Heart left ventricle (tissue), 16 donors: ENCODE measurements at regions not wholly inside any gene's neighbourhood (a gene's known extent, or its start where the extent isn't known, plus 50 kb on each side); places are given as distances from the start of the nearest gene placed in this dataset.

Source experiments
- ATAC-seq, 4 donors: fragments of 200-7000 bp; cut with Tn5 transposase; one replicate each; pipeline ENCODE4 v1.9.1; 2020 to 2022; ENCODE audit warnings: moderate library complexity in 4 of 4, mild to moderate bottlenecking in 3 of 4, moderate number of reproducible peaks in 1 of 4
- DNase-seq, 5 donors: peaks; one replicate each; pipeline ENCODE4 v3.0.0-alpha.2; 2020
- H3K27ac ChIP-seq, 12 donors: fragments of 200-600 bp; sonication (generic) in 4 of 12; one replicate each; pipeline versions ENCODE4 v1.5.0 to v1.8.0; 2016 to 2022; ENCODE audit warnings: mild to moderate bottlenecking in 2 of 12
- H3K27me3 ChIP-seq, 9 donors: fragments of 200-600 bp; sonication (generic) in 2 of 9; one replicate each; pipeline versions ENCODE4 v1.5.1 to v1.8.0; 2016 to 2022; ENCODE audit warnings: mild to moderate bottlenecking in 3 of 9
- H3K36me3 ChIP-seq, 9 donors: fragments of 200-600 bp; sonication (generic) in 2 of 9; one replicate each; pipeline versions ENCODE4 v1.5.0 to v1.8.0; 2018 to 2022; ENCODE audit warnings: mild to moderate bottlenecking in 2 of 9
- H3K4me1 ChIP-seq, 12 donors: fragments of 200-600 bp; sonication (generic) in 4 of 12; one replicate each; pipeline versions ENCODE4 v1.5.0 to v1.8.0; 2016 to 2022; ENCODE audit warnings: mild to moderate bottlenecking in 3 of 12
- H3K4me3 ChIP-seq, 12 donors: fragments of 200-600 bp; sonication (generic) in 4 of 12; one replicate each; pipeline versions ENCODE4 v1.5.0 to v1.8.0; 2017 to 2022; ENCODE audit warnings: mild to moderate bottlenecking in 9 of 12, moderate library complexity in 4 of 12
- H3K9me3 ChIP-seq, 12 donors: fragments of 200-600 bp; sonication (generic) in 4 of 12; one replicate each; pipeline versions ENCODE4 v1.5.0 to v1.8.0; 2016 to 2022; ENCODE audit warnings: mild to moderate bottlenecking in 1 of 12
- CTCF ChIP-seq, 12 donors: fragments of 200-600 bp; sonication (generic) in 4 of 12; IDR thresholded peaks; one replicate each; pipeline versions ENCODE4 v1.5.0 to v1.8.0; 2018 to 2022; ENCODE audit warnings: antibody characterized with exemption in 12 of 12, mild to moderate bottlenecking in 5 of 12
- POLR2A ChIP-seq, 2 donors: fragments of 450-650 bp; IDR thresholded peaks; one replicate each; pipeline ENCODE4 v1.6.1; 2017; ENCODE audit warnings: antibody characterized with exemption in 2 of 2, mild to moderate bottlenecking in 2 of 2, moderate library complexity in 2 of 2
- WGBS, 4 donors: extraction: QIAGEN DNeasy Blood & Tissue Kit in 2 of 4; methylation state at CpG; one replicate each; pipeline versions ENCODE4 v1.1.5 to v1.1.7; 2013 to 2018; 5-methylcytosine and 5-hydroxymethylcytosine counted together
- intact Hi-C, 10 donors: fragments of 100-400 bp; cut with DNase I; formaldehyde crosslinking; loops; one replicate each; pipeline versions ENCODE4 v1.11.1 to v1.14.2; 2022
- donor health status: ischemic (EF 13 %, LVEDD 7.1; RV severe dilation, severe dysfunction).
- donor health status: healthy with polysubstance abuse.
- donor health status: DM: no; HTN: yes; CAD: no.
- donor health status: DM: no; HTN: no; CAD: no.
- donor health status: ischemic (EF 25% LVEDD 6.9; RV normal size, moderate dysfunction).
- donor health status: ischemic (EF 25% LVEDD 5.7; RV mildly dilated, moderate dysfunction).
- donor health status: healthy.
- donor health status: DM: yes; HTN: yes; CAD: no.
- donor health status: ischemic (EF 35%, LVEDD 5.7; RV mildly dilated, moderate dysfunction).
- donor health status: nonischemic (EF 11% LVEDD 7.7; RV severe dilation, severe dysfunction).
- donor health status: DM: yes; HTN: yes; CAD: no.
- donor health status: PGD.
- donor health status: ischemic (EF 29% LVEDD 5.4; RV normal size, mild dysfunction).
- donor health status: nonischemic (EF 23%, LVEDD 6.1; RV moderate dilation, normal function).

GRCh38 chr14:57018065-57018464 is 207.8 kb upstream of the OTX2 start:
- Histone ChIP-seq H3K9me3 (peaks cover 0 to 18% (median 5%) of the 10 kb centered on the region in 12 donors), H3K27ac (no peak overlapping the region), H3K27me3 (no peaks in the 10 kb centered on the region), H3K36me3 (no peaks in the 10 kb centered on the region), H3K4me1 (no peaks in the 10 kb centered on the region), H3K4me3 (no peak overlapping the region)
- intact Hi-C loops, result no loop called here
- 45 to 57% (median 50%) methylated on average over 1 of the region's 1 CpG for WGBS, 4 donors
- TF ChIP-seq CTCF (IDR thresholded peaks at IDR 0.05), result no peak
- DNase-seq, result no peak
- ATAC-seq, result no peak

GRCh38 chr14:57013987-57014386 is 203.7 kb upstream of the OTX2 start:
- Histone ChIP-seq H3K9me3 (peaks cover 0 to 33% (median 12%) of the 10 kb centered on the region in 12 donors), H3K4me3 (no peak overlapping the region), H3K4me1 (no peaks in the 10 kb centered on the region), H3K27ac (no peak overlapping the region), H3K27me3 (peaks cover 0 to 3% (median 0%) of the 10 kb centered on the region in 9 donors), H3K36me3 (no peaks in the 10 kb centered on the region)
- intact Hi-C loops, result no loop called here
- TF ChIP-seq POLR2A (IDR thresholded peaks at IDR 0.05) (no peak), CTCF (IDR thresholded peaks at IDR 0.05) (no peak)
- WGBS, 4 donors, result 81 to 89% (median 86%) methylated on average over 2 of the region's 2 CpGs
- DNase-seq (no peak), ATAC-seq (no peak)

GRCh38 chr14:57009585-57010515 is 199.6 kb upstream of the OTX2 start:
- Histone ChIP-seq H3K27me3 (peaks cover 0 to 7% (median 0%) of the 10 kb centered on the region in 9 donors), H3K9me3 (peaks cover 0 to 33% (median 12%) of the 10 kb centered on the region in 12 donors), H3K4me3 (no peak overlapping the region), H3K4me1 (no peaks in the 10 kb centered on the region), H3K36me3 (no peaks in the 10 kb centered on the region), H3K27ac (no peak overlapping the region)
- DNase-seq (no peak), ATAC-seq (no peak)
- TF ChIP-seq POLR2A (IDR thresholded peaks at IDR 0.05), result no peak
- no peak for TF ChIP-seq CTCF (IDR thresholded peaks at IDR 0.05)
- intact Hi-C loops, result no loop called here
- 26 to 33% (median 30%) methylated on average over 9 of the region's 9 CpGs for WGBS, 4 donors

GRCh38 chr14:57008534-57008933 is 198.3 kb upstream of the OTX2 start:
- Histone ChIP-seq H3K27me3 (peaks cover 0 to 7% (median 0%) of the 10 kb centered on the region in 9 donors), H3K9me3 (peaks cover 0 to 21% (median 9%) of the 10 kb centered on the region in 12 donors), H3K4me1 (no peaks in the 10 kb centered on the region), H3K27ac (no peak overlapping the region), H3K36me3 (no peaks in the 10 kb centered on the region), H3K4me3 (no peak overlapping the region)
- ATAC-seq, result no peak
- intact Hi-C loops, result no loop called here
- no peak for DNase-seq
- no peak for TF ChIP-seq POLR2A (IDR thresholded peaks at IDR 0.05)
- no peak for TF ChIP-seq CTCF (IDR thresholded peaks at IDR 0.05)
- 42 to 57% (median 49%) methylated on average over 3 of the region's 3 CpGs for WGBS, 4 donors
